IMR-90 (cell line): ENCODE measurements at regions not wholly inside any gene's neighbourhood (a gene's known extent, or its start where the extent isn't known, plus 50 kb on each side); places are given as distances from the start of the nearest gene placed in this dataset.

Experiments used
- ATAC-seq: fragments of 200-7000 bp; cut with Tn5 transposase; 2 replicates; pipeline ENCODE4 v1.9.1; 2020; ENCODE audit warnings: low read depth, mild to moderate bottlenecking, moderate library complexity
- BruUV-seq: library from RNA; stranded (reverse); fragments of 400-500 nt; replicated peaks from 2 replicates; lab custom pipeline; 2021; lab: Mats Ljungman, UMichigan
- CTCF ChIA-PET: fragments of 300-600 bp; formaldehyde crosslinking; extraction: SDS; loops from one replicate; lab custom pipeline; 2021; ENCODE audit warnings: antibody characterized with exemption; lab: Yijun Ruan, JAX
- POLR2A ChIA-PET: fragments of 300-600 bp; sonication (Branson Sonifier 250); formaldehyde crosslinking; loops from one replicate; lab custom pipeline; 2022; ENCODE audit warnings: antibody characterized with exemption; ENCODE audit not compliant: unreplicated experiment; lab: Charles Lee
- DNase-seq: peaks from one replicate; pipeline ENCODE4 v3.0.0; 2013
- H2AFZ ChIP-seq: replicated peaks from 2 replicates; pipeline ENCODE3; 2013; ENCODE audit warnings: low read length, mild to moderate bottlenecking; ENCODE audit not compliant: poor library complexity
- H2AK5ac ChIP-seq: 2 replicates; pipeline ENCODE4 v1.6.1; 2013; ENCODE audit warnings: low read depth, low read length, inconsistent platforms
- H2AK9ac ChIP-seq: replicated peaks from 2 replicates; pipeline ENCODE3; 2013; ENCODE audit warnings: mild to moderate bottlenecking, low read depth, low read length, moderate library complexity; ENCODE audit not compliant: poor library complexity
- H2BK120ac ChIP-seq: 2 replicates; pipeline ENCODE4 v1.6.1; 2013; ENCODE audit warnings: low read depth, low read length, inconsistent platforms
- H2BK15ac ChIP-seq: 3 replicates; pipeline ENCODE4 v1.6.1; 2013; ENCODE audit warnings: low read depth, low read length, inconsistent platforms
- H2BK20ac ChIP-seq: 2 replicates; pipeline ENCODE4 v1.6.1; 2013; ENCODE audit warnings: low read depth, mild to moderate bottlenecking, inconsistent platforms, low read length, moderate library complexity
- H2BK5ac ChIP-seq: 2 replicates; pipeline ENCODE4 v1.6.1; 2013; ENCODE audit warnings: mild to moderate bottlenecking, low read depth, low read length, inconsistent platforms; ENCODE audit not compliant: poor library complexity, severe bottlenecking
- H3K14ac ChIP-seq: replicated peaks from 2 replicates; pipeline ENCODE4 v1.6.1; 2013; ENCODE audit warnings: low read depth, low read length, inconsistent platforms
- H3K18ac ChIP-seq: 2 replicates; pipeline ENCODE4 v1.6.1; 2013; ENCODE audit warnings: low read depth, low read length, control low read depth
- H3K23ac ChIP-seq: 2 replicates; pipeline ENCODE4 v1.6.1; 2013; ENCODE audit warnings: low read depth, low read length, inconsistent platforms
- H3K27ac ChIP-seq: 2 replicates; pipeline ENCODE4 v1.5.1; 2013; ENCODE audit warnings: mild to moderate bottlenecking, control low read depth, low read length; ENCODE audit not compliant: insufficient read depth
- H3K27me3 ChIP-seq: 2 replicates; pipeline ENCODE4 v1.6.1; 2013; ENCODE audit warnings: low read length; ENCODE audit not compliant: control insufficient read depth, insufficient read depth
- H3K36me3 ChIP-seq: 2 replicates; pipeline ENCODE4 v1.6.1; 2013; ENCODE audit warnings: low read length, mixed read lengths; ENCODE audit not compliant: control insufficient read depth, insufficient read depth
- H3K4ac ChIP-seq: 2 replicates; pipeline ENCODE4 v1.6.1; 2013; ENCODE audit warnings: low read depth, low read length, inconsistent platforms
- H3K4me1 ChIP-seq: 2 replicates; pipeline ENCODE4 v1.6.1; 2013; ENCODE audit warnings: low read length, mixed read lengths; ENCODE audit not compliant: control insufficient read depth, insufficient read depth
- H3K4me2 ChIP-seq: 2 replicates; pipeline ENCODE4 v1.6.1; 2013; ENCODE audit warnings: low read depth, mild to moderate bottlenecking, control low read depth, low read length, moderate library complexity
- H3K4me3 ChIP-seq: 2 replicates; pipeline ENCODE4 v1.5.1; 2013; ENCODE audit warnings: low read depth, mild to moderate bottlenecking, control low read depth, low read length, moderate library complexity; ENCODE audit not compliant: insufficient read depth
- H3K56ac ChIP-seq: 2 replicates; pipeline ENCODE4 v1.6.1; 2013; ENCODE audit warnings: low read length, inconsistent platforms; ENCODE audit not compliant: insufficient read depth; ENCODE audit errors: extremely low read depth
- H3K79me1 ChIP-seq, 2 experiments: 2 replicates each; pipeline ENCODE4 v1.6.1; 2013; ENCODE audit warnings: low read length in 2 of 2, inconsistent platforms in 1 of 2, low read depth in 1 of 2
- H3K9ac ChIP-seq: 2 replicates; pipeline ENCODE4 v1.6.1; 2013; ENCODE audit warnings: low read depth, low read length, control low read depth
- H3K9me1 ChIP-seq: 2 replicates; pipeline ENCODE4 v1.6.1; 2013; ENCODE audit warnings: low read length, inconsistent platforms; ENCODE audit not compliant: insufficient read depth
- H3K9me3 ChIP-seq: 2 replicates; pipeline ENCODE4 v1.6.1; 2013; ENCODE audit warnings: low read length; ENCODE audit not compliant: control insufficient read depth, insufficient read depth
- H4K20me1 ChIP-seq: 2 replicates; pipeline ENCODE4 v1.6.1; 2013; ENCODE audit warnings: low read length, inconsistent platforms; ENCODE audit not compliant: insufficient read depth
- H4K5ac ChIP-seq: 2 replicates; pipeline ENCODE4 v1.6.1; 2013; ENCODE audit warnings: mild to moderate bottlenecking, low read depth, low read length, control low read depth
- H4K8ac ChIP-seq, 2 experiments: 2 replicates each; pipeline ENCODE4 v1.6.1; 2013; ENCODE audit warnings: low read depth in 2 of 2, low read length in 2 of 2, control low read depth in 1 of 2, inconsistent platforms in 1 of 2
- H4K91ac ChIP-seq: 2 replicates; pipeline ENCODE4 v1.6.1; 2013; ENCODE audit warnings: low read depth, low read length, inconsistent platforms; ENCODE audit not compliant: insufficient read depth
- CTCF ChIP-seq: conservative IDR thresholded peaks from 2 replicates; pipeline ENCODE4 v1.5.1; 2012; ENCODE audit warnings: mild to moderate bottlenecking, low read depth, low read length, improper control_type of control experiment
- ELK1 ChIP-seq: fragments of 150-350 bp; IDR thresholded peaks from 2 replicates; pipeline ENCODE4 v1.6.1; 2016; ENCODE audit warnings: low read depth, mild to moderate bottlenecking, low read length, moderate library complexity, borderline replicate concordance
- FOS ChIP-seq: fragments of 150-350 bp; IDR thresholded peaks from 2 replicates; pipeline ENCODE4 v1.6.1; 2016; ENCODE audit warnings: low read depth, low read length
- POLR2A ChIP-seq: IDR thresholded peaks from 2 replicates; pipeline ENCODE4 v1.6.1; 2012; ENCODE audit warnings: mild to moderate bottlenecking, low read depth, low read length
- RCOR1 ChIP-seq: IDR thresholded peaks from 2 replicates; pipeline ENCODE4 v1.6.1; 2012; ENCODE audit warnings: mild to moderate bottlenecking, low read length, improper control_type of control experiment; ENCODE audit not compliant: insufficient replicate concordance
- SMC3 ChIP-seq: fragments of 150-350 bp; IDR thresholded peaks from 2 replicates; pipeline ENCODE4 v1.6.1; 2016; ENCODE audit warnings: low read depth, mild to moderate bottlenecking, antibody characterized with exemption, low read length, moderate library complexity
- USF2 ChIP-seq: fragments of 150-350 bp; IDR thresholded peaks from 2 replicates; pipeline ENCODE4 v1.6.1; 2017; ENCODE audit warnings: mild to moderate bottlenecking, antibody characterized with exemption, low read length, low read depth
- WGBS, 2 experiments: methylation state at CpG; one replicate each; pipeline versions ENCODE4 v1.1.5 to v1.1.7; 2013; ENCODE audit warnings: missing lambda C conversion rate in 2 of 2; ENCODE audit not compliant: insufficient read length in 1 of 2; ENCODE audit errors: extremely low coverage in 2 of 2; 5-methylcytosine and 5-hydroxymethylcytosine counted together
- dilution Hi-C: fragments of 300-500 bp; cut with HindIII; formaldehyde crosslinking; loops from one replicate; pipeline ENCODE4 v1.14.3; 2018; ENCODE audit warnings: low sequenced_read_pairs; ENCODE audit not compliant: unreplicated experiment
- in situ Hi-C: fragments of 300-500 bp; cut with MboI; formaldehyde crosslinking; loops from 3 replicates; pipeline ENCODE4 v1.14.3; 2019; ENCODE audit warnings: low sequenced_read_pairs, inconsistent platforms, mixed read lengths
- intact Hi-C: fragments of 100-400 bp; cut with micrococcal nuclease; formaldehyde crosslinking; loops from 2 replicates; pipeline ENCODE4 v1.10.0; 2022

- H3K14ac ChIP-seq, result no peak overlapping the region
- H4K91ac ChIP-seq, result no peak overlapping the region
- no peaks in the 10 kb centered on the region for H3K36me3 ChIP-seq
- WGBS, 2 experiments, result no CpG with 5 or more reads among the region's 4 CpGs
- H4K20me1 ChIP-seq, result no peaks in the 10 kb centered on the region
- BruUV-seq, result no TSS peak
- no peak overlapping the region for H3K27ac ChIP-seq
- no peak overlapping the region for H3K56ac ChIP-seq
- H2AK9ac ChIP-seq, result no peak overlapping the region
- TF ChIP-seq RCOR1 (no peak), FOS (no peak), CTCF (no peak), ELK1 (no peak), USF2 (no peak), SMC3 (no peak), POLR2A (no peak)
- H4K5ac ChIP-seq, result no peak overlapping the region
- no peak overlapping the region for H2AK5ac ChIP-seq
- H4K8ac ChIP-seq, result no peak overlapping the region
- no peak overlapping the region for H2BK120ac ChIP-seq
- ChIA-PET CTCF (no interaction called here), POLR2A (no interaction called here)
- no peak overlapping the region for H3K4me2 ChIP-seq
- no peak overlapping the region for H2BK5ac ChIP-seq
- no peak overlapping the region for H2AFZ ChIP-seq
- H3K9me1 ChIP-seq, result no peaks in the 10 kb centered on the region
- H3K79me1 ChIP-seq, result no peaks in the 10 kb centered on the region
- intact Hi-C loops, result no loop called here
- no peak overlapping the region for H3K9ac ChIP-seq
- ATAC-seq, result no peak
- no peak overlapping the region for H3K18ac ChIP-seq
- no peaks in the 10 kb centered on the region for H3K27me3 ChIP-seq
- dilution Hi-C loops, result no loop called here
- H3K4me1 ChIP-seq, result no peaks in the 10 kb centered on the region
- no peak overlapping the region for H3K23ac ChIP-seq
- in situ Hi-C loops, result no loop called here
- no peaks in the 10 kb centered on the region for H3K9me3 ChIP-seq
- H2BK15ac ChIP-seq, result no peak overlapping the region
- DNase-seq, result no peak
- H3K4me3 ChIP-seq, result no peak overlapping the region
- no peak overlapping the region for H3K4ac ChIP-seq
- no peak overlapping the region for H2BK20ac ChIP-seq
Observed at GRCh38 chr12:98149691-98150210, 365.6 kb upstream of the TMPO start.
